Thyroid gland (tissue), 4 donors: ENCODE measurements at regions not wholly inside any gene's neighbourhood (a gene's known extent, or its start where the extent isn't known, plus 50 kb on each side); places are given as distances from the start of the nearest gene placed in this dataset.
"Not testable (repeated sequence)": the region's sequence is repeated elsewhere in the genome, so short reads cannot be mapped to it uniquely, and the experiment has no call there.

ENCODE experiments used
- DNase-seq, 2 donors: peaks; one replicate each; pipeline ENCODE4 v3.0.0-alpha.2; 2019
- H3K27ac ChIP-seq, 3 donors: fragments of 200-600 bp; sonication (generic); 1 replicate in 2 of 3; 2 replicates in 1 of 3; pipeline ENCODE4 v1.5.1; 2016 to 2019; ENCODE audit warnings: mild to moderate bottlenecking in 1 of 3, moderate library complexity in 1 of 3
- H3K27me3 ChIP-seq: fragments of 200-600 bp; sonication (generic); one replicate; pipeline ENCODE4 v1.5.1; 2019
- H3K36me3 ChIP-seq, 2 donors: fragments of 200-600 bp; sonication (generic); one replicate each; pipeline ENCODE4 v1.5.1; 2016 to 2019
- H3K4me1 ChIP-seq, 2 donors: fragments of 200-600 bp; sonication (generic); one replicate each; pipeline ENCODE4 v1.5.1; 2017 to 2019
- H3K4me3 ChIP-seq, 3 donors: fragments of 200-600 bp; sonication (generic); replicated peaks in 1 of 3; 1 replicate in 2 of 3; 2 replicates in 1 of 3; pipeline ENCODE4 v1.5.1; 2016; ENCODE audit warnings: mild to moderate bottlenecking in 1 of 3
- H3K9me3 ChIP-seq: fragments of 200-600 bp; sonication (generic); one replicate; pipeline ENCODE4 v1.5.1; 2017
- POLR2A ChIP-seq, 2 donors: fragments of 450-650 bp; IDR thresholded peaks; one replicate each; pipeline ENCODE4 v1.6.1; 2017; ENCODE audit warnings: antibody characterized with exemption in 2 of 2, mild to moderate bottlenecking in 2 of 2, moderate library complexity in 1 of 2
- WGBS, 2 donors: methylation state at CpG; one replicate each; pipeline ENCODE4 v1.1.5; 2017; 5-methylcytosine and 5-hydroxymethylcytosine counted together
- intact Hi-C: fragments of 100-400 bp; cut with DNase I; formaldehyde crosslinking; loops from one replicate; pipeline ENCODE4 v1.15.1; 2023
- TF ChIP-seq, protein P1 (sequence below), 6 experiments: fragments of 200-600 bp in 3 of 6; fragments of 450-650 bp in 3 of 6; sonication (generic) in 3 of 6; IDR thresholded peaks; one replicate each; pipeline ENCODE4 v1.5.1; 2016 to 2019; ENCODE audit warnings: antibody characterized with exemption in 6 of 6, mild to moderate bottlenecking in 2 of 6, inconsistent platforms in 1 of 6, moderate library complexity in 1 of 6

DNA sequence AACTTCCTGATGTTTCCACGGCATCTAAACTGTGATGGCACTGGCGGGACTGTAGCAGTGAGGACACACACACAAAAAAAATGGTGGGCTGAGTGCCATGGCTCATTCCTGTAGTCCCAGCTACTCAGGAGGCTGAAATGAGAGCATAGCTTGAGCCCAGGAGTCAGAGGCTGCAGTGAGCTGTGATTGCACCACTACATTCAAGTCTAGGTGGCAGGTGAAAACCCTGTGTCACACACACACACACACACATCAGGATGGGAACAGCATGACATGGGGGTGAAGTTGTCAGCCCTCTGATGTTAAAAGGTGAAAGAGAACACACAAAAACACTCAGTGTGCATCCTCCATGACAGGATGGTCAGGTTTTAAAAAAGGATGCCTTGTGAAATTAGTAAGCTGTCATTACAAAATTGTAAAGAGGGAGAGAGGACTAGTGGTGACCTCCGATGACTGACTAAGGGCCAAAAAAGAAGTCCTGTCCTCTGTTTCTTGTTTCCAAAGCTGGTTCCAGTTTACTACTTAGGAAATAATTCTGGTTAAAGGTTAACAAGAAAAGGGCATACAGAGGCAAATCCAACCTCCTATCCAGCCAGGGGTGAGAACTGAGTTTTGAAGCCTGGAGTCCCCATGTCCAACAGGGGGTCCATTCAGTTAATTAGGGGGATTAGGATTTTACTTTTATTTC, 1600.4 kb downstream of the NLGN4Y start:
- TF ChIP-seq, protein P1, sequence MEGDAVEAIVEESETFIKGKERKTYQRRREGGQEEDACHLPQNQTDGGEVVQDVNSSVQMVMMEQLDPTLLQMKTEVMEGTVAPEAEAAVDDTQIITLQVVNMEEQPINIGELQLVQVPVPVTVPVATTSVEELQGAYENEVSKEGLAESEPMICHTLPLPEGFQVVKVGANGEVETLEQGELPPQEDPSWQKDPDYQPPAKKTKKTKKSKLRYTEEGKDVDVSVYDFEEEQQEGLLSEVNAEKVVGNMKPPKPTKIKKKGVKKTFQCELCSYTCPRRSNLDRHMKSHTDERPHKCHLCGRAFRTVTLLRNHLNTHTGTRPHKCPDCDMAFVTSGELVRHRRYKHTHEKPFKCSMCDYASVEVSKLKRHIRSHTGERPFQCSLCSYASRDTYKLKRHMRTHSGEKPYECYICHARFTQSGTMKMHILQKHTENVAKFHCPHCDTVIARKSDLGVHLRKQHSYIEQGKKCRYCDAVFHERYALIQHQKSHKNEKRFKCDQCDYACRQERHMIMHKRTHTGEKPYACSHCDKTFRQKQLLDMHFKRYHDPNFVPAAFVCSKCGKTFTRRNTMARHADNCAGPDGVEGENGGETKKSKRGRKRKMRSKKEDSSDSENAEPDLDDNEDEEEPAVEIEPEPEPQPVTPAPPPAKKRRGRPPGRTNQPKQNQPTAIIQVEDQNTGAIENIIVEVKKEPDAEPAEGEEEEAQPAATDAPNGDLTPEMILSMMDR (IDR thresholded peaks at IDR 0.05) = no peak
- TF ChIP-seq POLR2A (IDR thresholded peaks at IDR 0.05) = no peak
- no peaks in the 10 kb centered on the region for H3K36me3 ChIP-seq
- no peak overlapping the region for H3K4me3 ChIP-seq
- H3K9me3 ChIP-seq = no peaks in the 10 kb centered on the region
- no peaks in the 10 kb centered on the region for H3K4me1 ChIP-seq
- intact Hi-C loops = no loop called here
- DNase-seq = no peak
- WGBS, 2 donors = 87 to 94% methylated on average over 3 of the region's 3 CpGs
- H3K27me3 ChIP-seq = no peaks in the 10 kb centered on the region
- no peak overlapping the region for H3K27ac ChIP-seq

DNA sequence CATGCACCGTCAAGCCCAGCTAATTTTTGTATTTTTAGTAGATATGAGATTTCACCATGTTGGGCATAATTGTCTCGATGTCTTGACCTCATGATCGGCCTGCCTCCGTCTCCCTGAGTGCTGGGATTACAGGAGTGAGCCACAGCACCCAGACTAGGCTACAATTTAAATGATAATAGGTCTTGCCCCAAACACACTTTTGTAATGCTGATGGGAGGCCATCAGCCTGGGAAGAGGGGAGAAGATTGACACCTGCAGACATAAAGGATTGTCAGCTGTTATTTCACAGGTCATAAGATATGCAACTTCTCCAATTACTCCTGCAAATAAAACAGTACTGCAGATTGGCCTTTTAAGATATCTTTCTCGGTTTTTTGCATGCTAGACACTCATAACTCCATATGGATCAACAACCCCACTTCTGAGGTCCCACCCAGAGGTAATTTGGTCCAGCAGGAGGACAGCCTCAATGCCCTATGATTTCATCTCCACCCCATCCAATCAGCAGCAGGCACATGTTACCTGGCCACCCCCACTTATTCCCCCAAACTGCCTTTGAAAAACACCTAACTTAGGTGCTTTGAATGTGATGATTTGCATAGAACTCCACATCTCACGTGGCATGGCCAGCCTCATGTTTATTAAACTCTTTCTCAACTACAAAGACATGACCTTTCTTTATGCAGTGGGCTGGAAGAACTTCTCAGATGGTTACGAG, 1612.4 kb downstream of the NLGN4Y start:
- WGBS, 2 donors = 68 to 77% methylated on average over 5 to 6 of the region's 7 CpGs
- intact Hi-C loops = no loop called here
- Histone ChIP-seq H3K9me3 (no peaks in the 10 kb centered on the region), H3K27me3 (no peaks in the 10 kb centered on the region), H3K4me1 (no peaks in the 10 kb centered on the region), H3K27ac (no peak overlapping the region), H3K4me3 (no peak overlapping the region), H3K36me3 (no peaks in the 10 kb centered on the region)
- no peak for DNase-seq
- TF ChIP-seq POLR2A (IDR thresholded peaks at IDR 0.05) = no peak
- TF ChIP-seq, protein P1 (IDR thresholded peaks at IDR 0.05) = no peak

DNA sequence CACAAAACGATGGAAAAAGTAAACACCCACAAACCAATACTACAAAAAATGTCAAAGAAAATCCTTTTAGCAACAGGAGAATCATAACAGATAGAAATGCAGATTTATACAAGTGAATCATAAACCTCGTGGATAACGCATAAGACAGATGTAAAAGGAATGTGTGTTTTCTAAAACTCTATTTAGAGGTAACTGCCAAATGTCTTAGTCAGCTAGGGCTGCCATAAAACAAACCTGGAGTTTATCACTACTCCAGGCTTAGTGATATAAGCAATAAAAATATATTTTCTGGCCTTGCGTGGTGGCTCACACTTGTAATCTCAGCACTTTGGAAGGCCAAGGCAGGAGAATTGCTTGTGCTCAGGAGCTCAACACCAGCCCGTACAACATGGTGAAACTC, 1633.5 kb downstream of the NLGN4Y start:
- no peaks in the 10 kb centered on the region for H3K4me1 ChIP-seq
- no peaks in the 10 kb centered on the region for H3K36me3 ChIP-seq
- 87 to 95% methylated on average over 5 of the region's 5 CpGs for WGBS, 2 donors
- intact Hi-C loops = no loop called here
- no peak for DNase-seq
- TF ChIP-seq POLR2A (IDR thresholded peaks at IDR 0.05) = no peak
- TF ChIP-seq, protein P1 (IDR thresholded peaks at IDR 0.05) = no peak
- no peaks in the 10 kb centered on the region for H3K9me3 ChIP-seq
- no peak overlapping the region for H3K27ac ChIP-seq
- H3K27me3 ChIP-seq = no peaks in the 10 kb centered on the region
- no peak overlapping the region for H3K4me3 ChIP-seq

DNA sequence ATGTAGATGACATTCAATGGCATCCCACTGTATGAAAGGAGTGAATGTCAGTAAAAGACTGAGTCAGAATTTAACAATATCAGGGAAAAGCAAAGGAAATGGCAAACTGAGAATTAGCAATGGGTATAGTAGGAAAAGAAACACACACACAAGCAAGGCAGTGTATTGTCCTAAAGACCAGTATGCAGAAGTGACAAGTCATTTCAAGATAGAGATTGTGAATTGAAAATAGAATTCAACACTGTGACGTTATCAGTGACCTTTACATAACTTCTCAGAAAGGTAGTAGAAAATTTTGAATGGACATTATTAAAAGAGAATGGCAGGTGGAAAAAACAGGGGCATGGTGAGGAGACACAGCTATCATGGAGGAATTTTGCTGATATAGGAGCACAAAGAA, 1651.4 kb downstream of the NLGN4Y start:
- H3K36me3 ChIP-seq, H3K4me3 ChIP-seq, intact Hi-C loops, H3K4me1 ChIP-seq, DNase-seq, H3K27me3 ChIP-seq, H3K27ac ChIP-seq, H3K9me3 ChIP-seq: not testable (repeated sequence)
- no CpG with 5 or more reads among the region's 1 CpG for WGBS, 2 donors

DNA sequence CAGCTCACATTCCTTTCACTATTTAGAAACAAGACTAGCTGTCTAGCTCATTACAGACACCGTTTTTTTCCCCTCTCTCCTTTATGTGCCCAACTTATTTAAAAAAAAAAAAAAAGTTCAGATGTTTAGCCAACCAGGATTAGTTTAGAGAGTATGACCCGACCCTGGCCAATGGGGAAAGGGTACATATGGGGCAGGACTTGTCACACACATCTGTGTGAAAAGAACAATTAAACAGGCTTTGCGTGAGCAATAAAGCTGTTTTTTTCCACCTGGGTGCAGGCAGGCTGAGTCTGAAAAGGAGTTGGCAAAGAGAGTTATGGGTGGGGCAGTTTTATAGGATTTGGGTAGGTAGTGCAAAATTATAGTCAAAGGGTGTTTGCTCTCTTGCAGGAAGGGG, 1674.5 kb downstream of the CDY2B start:
- DNase-seq, intact Hi-C loops, H3K36me3 ChIP-seq, H3K27me3 ChIP-seq, H3K4me1 ChIP-seq, H3K9me3 ChIP-seq, H3K27ac ChIP-seq, H3K4me3 ChIP-seq: not testable (repeated sequence)
- WGBS, 2 donors = no CpG with 5 or more reads among the region's 3 CpGs

DNA sequence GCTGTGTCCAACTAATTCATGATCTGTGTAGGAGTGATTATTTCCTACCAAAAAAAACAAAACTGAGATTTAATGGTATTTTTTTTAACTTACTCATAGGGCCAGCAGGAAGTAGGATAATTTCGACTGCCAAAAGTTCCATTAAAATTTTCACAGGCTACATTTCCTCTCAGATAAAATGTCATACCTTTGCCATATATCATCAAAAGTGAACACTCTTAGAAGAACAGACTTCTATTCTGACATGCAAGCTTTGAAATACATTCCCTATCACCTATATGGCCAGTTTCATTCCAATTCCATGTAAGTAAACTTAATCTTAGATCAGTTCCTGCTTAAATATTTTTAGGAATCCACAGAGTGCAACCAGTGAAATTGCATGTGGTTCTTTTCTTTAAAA, 1636.7 kb downstream of the CDY2B start:
- DNase-seq, H3K27me3 ChIP-seq, intact Hi-C loops, H3K4me3 ChIP-seq, H3K9me3 ChIP-seq, H3K27ac ChIP-seq, H3K4me1 ChIP-seq, H3K36me3 ChIP-seq: not testable (repeated sequence)
- WGBS, 2 donors = no CpG with 5 or more reads among the region's 1 CpG

DNA sequence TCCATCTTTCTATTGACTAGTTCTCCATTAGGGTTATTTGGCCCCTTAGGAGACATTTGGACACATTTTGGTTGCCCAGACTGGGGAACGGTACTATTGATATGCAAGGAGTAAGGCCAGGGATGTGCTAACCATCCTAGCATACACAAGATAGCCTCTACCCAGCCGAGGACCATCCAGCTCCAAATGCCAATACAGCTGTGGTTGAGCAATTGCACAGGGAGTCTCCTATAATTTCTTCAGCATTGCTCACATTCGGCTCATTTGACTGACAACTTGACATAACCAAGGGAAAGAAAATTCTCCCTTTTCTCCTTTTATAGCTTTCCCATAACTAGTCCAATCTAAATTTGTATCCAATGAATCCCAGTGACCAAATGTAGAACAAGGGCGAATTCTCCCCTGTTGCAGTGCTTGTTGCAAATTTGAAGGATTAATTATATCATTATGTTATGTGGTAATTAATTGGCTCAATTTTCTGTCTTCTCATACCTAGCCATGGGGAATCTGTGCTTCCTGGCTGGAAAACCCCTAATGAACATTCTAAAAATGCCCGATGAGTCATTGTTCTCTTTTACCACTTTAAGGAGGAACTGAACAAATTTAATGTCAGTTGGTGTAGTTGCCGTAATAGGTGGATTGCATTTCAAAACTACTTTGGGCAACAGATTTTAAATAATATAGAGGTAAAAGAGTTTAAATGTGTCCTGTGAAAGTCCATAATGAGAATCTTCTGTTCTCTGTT, 1625.3 kb downstream of the CDY2B start:
- H3K4me3 ChIP-seq, H3K27ac ChIP-seq: not testable (repeated sequence)
- WGBS, 2 donors = no CpG with 5 or more reads among the region's 6 CpGs

DNA sequence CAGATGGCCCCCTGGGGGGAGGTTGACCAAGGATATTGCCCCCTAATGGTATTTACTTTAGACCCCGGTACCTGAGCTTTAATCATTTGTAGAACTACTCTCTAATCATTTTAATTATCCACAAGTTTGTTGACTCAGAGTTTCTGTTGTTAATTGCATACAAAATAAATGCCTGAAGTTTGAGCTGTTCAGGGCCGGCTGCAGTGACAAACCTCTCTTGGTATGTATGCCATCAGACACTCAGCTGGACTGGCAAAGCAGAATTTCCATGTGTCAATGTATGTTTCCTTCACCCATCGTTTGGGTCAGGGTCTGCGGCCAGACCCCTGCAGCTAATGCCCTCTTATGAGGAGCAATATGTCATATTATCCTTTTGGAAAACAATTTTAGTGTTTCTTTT, 1624.2 kb downstream of the CDY2B start:
- WGBS, 2 donors = no CpG with 5 or more reads among the region's 4 CpGs
- intact Hi-C loops = not testable (repeated sequence)

More for the DNA sequence above, 1625.3 kb downstream of the CDY2B start:
- H3K4me1 ChIP-seq, intact Hi-C loops, H3K36me3 ChIP-seq, DNase-seq, H3K27me3 ChIP-seq, H3K9me3 ChIP-seq: not testable (repeated sequence)

More for the DNA sequence above, 1624.2 kb downstream of the CDY2B start:
- H3K9me3 ChIP-seq, DNase-seq, H3K27ac ChIP-seq, H3K27me3 ChIP-seq, H3K4me3 ChIP-seq, H3K4me1 ChIP-seq, H3K36me3 ChIP-seq: not testable (repeated sequence)
